GM21576 (cell line): ENCODE measurements at regions not wholly inside any gene's neighbourhood (a gene's known extent, or its start where the extent isn't known, plus 50 kb on each side); places are given as distances from the start of the nearest gene placed in this dataset.

Source experiments
- ATAC-seq: cut with Tn5 transposase; IDR thresholded peaks from one replicate; pipeline ENCODE4 v1.9.1; 2021; ENCODE audit warnings: mild to moderate bottlenecking, moderate library complexity; ENCODE audit not compliant: unreplicated experiment

- no peak for ATAC-seq
Observed at GRCh38 chr6:47934023-47934422, 152.2 kb downstream of the OPN5 start.

- no peak for ATAC-seq
Observed at GRCh38 chr6:47932575-47932974, 150.7 kb downstream of the OPN5 start.

GRCh38 chr6:47924001-47924400 lies 142.2 kb downstream of the OPN5 start:
- ATAC-seq = no peak

- no peak for ATAC-seq
Observed at GRCh38 chr6:47922391-47922790, 140.6 kb downstream of the OPN5 start.

DNA sequence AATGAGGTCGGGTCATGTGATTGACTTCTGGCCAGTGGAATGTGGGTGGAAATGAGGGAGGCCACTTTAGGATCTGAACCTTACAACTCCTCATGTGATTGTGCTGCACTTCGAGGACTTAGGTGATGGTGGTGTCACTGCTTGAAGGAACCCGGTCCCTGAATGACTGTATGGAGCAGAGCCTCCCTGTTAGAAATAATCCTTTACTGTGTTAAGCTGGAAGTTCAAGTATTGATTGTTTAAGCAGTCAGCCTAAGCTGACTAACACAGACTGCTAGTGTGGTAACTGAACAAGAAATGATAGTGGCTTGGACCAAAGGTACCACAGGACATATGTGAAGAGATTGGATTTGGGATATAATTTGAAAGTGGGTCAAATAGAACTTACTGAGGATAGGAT lies 138.0 kb downstream of the OPN5 start:
- no peak for ATAC-seq

GRCh38 chr6:47917811-47918210 lies 136.0 kb downstream of the OPN5 start:
- no peak for ATAC-seq

DNA sequence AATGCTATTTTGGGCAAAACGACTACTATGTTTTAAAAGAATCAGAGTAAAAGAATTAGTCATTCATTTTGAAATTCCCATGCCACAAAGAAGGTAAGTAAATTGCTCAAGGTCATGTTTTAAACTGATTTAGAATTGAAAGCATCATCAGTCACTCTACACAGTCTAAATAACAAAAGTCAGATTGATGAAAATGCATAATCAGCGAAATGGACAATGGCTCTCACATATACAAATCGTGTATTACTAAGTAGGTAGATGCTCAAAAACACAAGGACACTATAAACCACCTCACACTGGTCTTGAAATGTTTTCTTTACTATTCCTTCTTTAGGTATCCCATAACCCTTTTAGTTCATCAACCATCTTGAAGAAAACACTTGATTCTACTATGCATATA lies 135.4 kb downstream of the OPN5 start:
- ATAC-seq = no peak

GRCh38 chr6:47915017-47915416 lies 133.2 kb downstream of the OPN5 start:
- ATAC-seq = no peak

GRCh38 chr6:47908271-47908670 lies 126.4 kb downstream of the OPN5 start:
- ATAC-seq = no peak

- ATAC-seq = no peak
Observed at GRCh38 chr6:47905717-47906116, 123.9 kb downstream of the OPN5 start.

DNA sequence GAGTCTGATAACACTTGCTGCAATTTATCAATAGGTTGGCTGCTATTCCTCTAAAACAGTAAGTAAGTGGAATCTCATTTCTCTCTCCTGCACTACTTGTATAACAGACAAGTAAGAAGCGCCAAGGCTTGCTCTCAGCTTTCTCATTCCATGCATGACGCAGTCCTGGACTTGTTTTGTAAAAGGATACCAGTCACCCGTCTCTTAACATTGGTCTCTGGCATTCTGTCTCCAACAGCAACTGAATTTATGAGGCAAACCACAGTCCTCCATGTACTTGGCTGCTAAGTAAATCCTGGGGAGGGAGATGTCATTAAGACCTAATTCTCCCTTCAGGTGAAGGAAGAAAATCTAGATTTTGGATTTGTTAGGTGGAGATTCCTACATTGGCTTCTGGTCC lies 115.4 kb downstream of the OPN5 start:
- ATAC-seq = no peak

DNA sequence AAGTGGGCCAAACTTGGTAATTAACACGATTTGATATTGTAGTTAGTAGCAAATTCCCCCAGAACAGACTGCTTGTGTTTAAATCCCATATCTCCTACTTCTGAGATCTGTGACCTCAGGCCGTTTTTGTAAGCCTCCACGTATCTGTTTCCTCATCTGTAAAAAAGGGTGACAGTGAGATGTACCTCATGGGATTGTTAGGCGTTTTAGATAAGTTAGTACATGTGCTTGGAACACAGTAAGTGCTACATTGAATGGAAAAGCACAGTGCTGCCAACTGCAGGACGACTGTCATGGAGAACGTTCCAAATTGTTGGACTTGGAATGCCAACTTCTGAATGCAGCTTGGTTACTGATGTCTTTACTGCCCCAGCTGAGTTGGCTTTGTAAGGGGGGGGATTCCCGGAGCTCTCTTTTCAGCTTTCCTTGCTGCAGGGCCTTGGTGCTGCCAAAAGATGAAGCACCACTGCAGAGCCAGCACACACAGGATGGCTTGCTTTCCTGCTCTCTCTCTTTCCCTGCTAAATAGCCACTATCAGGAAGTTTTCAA lies 108.6 kb downstream of the OPN5 start:
- ATAC-seq = no peak

DNA sequence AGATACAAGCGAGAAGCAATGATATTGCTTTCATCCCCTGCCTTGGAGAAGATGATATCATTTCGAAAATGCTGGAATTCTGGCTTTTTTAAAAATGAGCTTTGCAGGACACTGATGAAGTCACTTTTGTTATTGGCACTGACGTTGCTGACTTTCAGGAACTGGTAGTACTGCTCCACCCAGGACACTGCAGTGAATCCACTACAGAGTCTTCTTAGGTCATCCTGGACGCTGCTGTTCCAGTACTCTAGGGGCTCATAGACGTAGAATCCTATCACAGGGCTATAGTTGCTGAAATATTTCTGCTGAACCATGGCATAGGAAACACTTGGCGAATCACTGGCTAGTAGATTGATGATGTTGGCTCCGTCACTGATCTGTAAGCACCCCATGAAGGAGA lies 97.2 kb downstream of the OPN5 start:
- ATAC-seq = no peak
